Fibroblast of mammary gland (primary cell): ENCODE measurements at regions not wholly inside any gene's neighbourhood (a gene's known extent, or its start where the extent isn't known, plus 50 kb on each side); places are given as distances from the start of the nearest gene placed in this dataset.

Experiments
- DNase-seq: peaks from one replicate; pipeline ENCODE4 v3.0.0-alpha.2; 2010; ENCODE audit warnings: low read depth
- H3K4me3 ChIP-seq: 2 replicates; pipeline ENCODE4 v1.5.1; 2011; ENCODE audit warnings: low read depth, mild to moderate bottlenecking, low read length, moderate library complexity; ENCODE audit not compliant: control insufficient read depth
- CTCF ChIP-seq: conservative IDR thresholded peaks from 2 replicates; pipeline ENCODE4 v1.5.1; 2011; ENCODE audit warnings: low read depth, low read length, inconsistent platforms; ENCODE audit not compliant: control insufficient read depth, insufficient read depth

GRCh38 chr11:15525582-15525981 is 410.9 kb downstream of the INSC start:
- no peak overlapping the region for H3K4me3 ChIP-seq
- no peak for DNase-seq
- no peak for TF ChIP-seq CTCF

- H3K4me3 ChIP-seq = no peak overlapping the region
- DNase-seq = no peak
- no peak for TF ChIP-seq CTCF
Measured at GRCh38 chr11:15526032-15526431, 411.3 kb downstream of the INSC start.

- TF ChIP-seq CTCF = no peak
- no peak for DNase-seq
- H3K4me3 ChIP-seq = no peak overlapping the region
Measured at GRCh38 chr11:15526859-15527450, 412.2 kb downstream of the INSC start.

GRCh38 chr11:15532432-15532831 is 417.7 kb downstream of the INSC start:
- no peak overlapping the region for H3K4me3 ChIP-seq
- DNase-seq = no peak
- TF ChIP-seq CTCF = no peak

GRCh38 chr11:15534266-15534665 is 419.5 kb downstream of the INSC start:
- no peak overlapping the region for H3K4me3 ChIP-seq
- no peak for DNase-seq
- TF ChIP-seq CTCF = no peak

- no peak for TF ChIP-seq CTCF
- no peak for DNase-seq
- no peak overlapping the region for H3K4me3 ChIP-seq
Measured at GRCh38 chr11:15535414-15535813, 420.7 kb downstream of the INSC start.

GRCh38 chr11:15536438-15536837 is 421.7 kb downstream of the INSC start:
- DNase-seq = no peak
- no peak overlapping the region for H3K4me3 ChIP-seq
- no peak for TF ChIP-seq CTCF
